HEK293 (cell line): ENCODE measurements at regions not wholly inside any gene's neighbourhood (a gene's known extent, or its start where the extent isn't known, plus 50 kb on each side); places are given as distances from the start of the nearest gene placed in this dataset.

Source experiments
- CTCF ChIP-seq: fragments of 450-650 bp; formaldehyde crosslinking; IDR thresholded peaks from 2 replicates; pipeline ENCODE4 v1.5.1; 2016; ENCODE audit warnings: missing biosample characterization, missing genetic modification characterization
- ZNF362 ChIP-seq: fragments of 450-650 bp; formaldehyde crosslinking; IDR thresholded peaks from 2 replicates; pipeline ENCODE4 v1.5.1; 2016; ENCODE audit warnings: missing biosample characterization, missing genetic modification characterization

- TF ChIP-seq CTCF (tag by site-specific recombination), result no peak
- no peak for TF ChIP-seq ZNF362 (tag by site-specific recombination)
Measured at GRCh38 chr22:27197618-27198017, 540.2 kb downstream of the MIAT start.
